ENCODE measurements at regions not wholly inside any gene's neighbourhood (a gene's known extent, or its start where the extent isn't known, plus 50 kb on each side); places are given as distances from the start of the nearest gene placed in this dataset.

DNA sequence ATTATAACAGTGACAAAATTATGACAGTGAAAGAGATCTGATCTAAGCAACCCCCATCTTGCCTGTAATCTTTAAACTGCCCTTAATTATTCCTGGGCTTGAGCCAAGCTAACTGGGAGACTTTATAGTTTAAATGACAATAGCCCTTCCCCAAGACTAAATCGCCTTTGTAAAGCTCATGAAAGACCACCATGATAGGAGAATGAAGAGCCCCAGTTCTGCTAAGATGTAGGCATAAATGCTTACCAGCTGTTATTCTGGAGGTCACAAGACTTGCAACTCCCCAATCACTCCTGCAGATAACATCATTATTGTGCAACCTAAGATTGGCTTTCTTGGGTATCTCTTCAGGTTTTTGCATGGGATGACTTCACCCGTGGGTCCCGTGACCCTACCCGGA lies 599.7 kb downstream of the KCNH5 start:
- CTCF ChIA-PET: no interaction called here
- Mint-ChIP-seq H3K27ac (no peak overlapping the region), H3K4me1 (no peaks in the 10 kb centered on the region), H3K9me3 (ENCODE audit: insufficient read depth) (peaks cover 7% of the 10 kb centered on the region), H3K27me3 (no peaks in the 10 kb centered on the region), H3K4me3 (no peak overlapping the region)
- Histone ChIP-seq H3K27ac (ENCODE audit: low read length in 2 of 2) (no peak overlapping the region), H3K4me2 (replicated peaks; ENCODE audit: low read depth, low read length, poor library complexity, severe bottlenecking) (no peak overlapping the region), H4K20me1 (ENCODE audit: control insufficient read depth, insufficient read depth, low read length, poor library complexity, severe bottlenecking) (no peaks in the 10 kb centered on the region), H3K79me2 (ENCODE audit: control insufficient read depth, insufficient read depth, low read length) (no peaks in the 10 kb centered on the region), H3K4me3 (ENCODE audit: control extremely low read depth in 1 of 5, extremely low read depth in 1 of 5, insufficient read depth in 1 of 5, low read depth in 2 of 5, low read length in 4 of 5) (no peak overlapping the region), H2AFZ (ENCODE audit: insufficient read depth, low read depth, low read length, poor library complexity, severe bottlenecking) (no peak overlapping the region), H3K9ac (ENCODE audit: low read length) (no peak overlapping the region), H3K9me3 (ENCODE audit: control extremely low read depth in 1 of 3, control insufficient read depth in 2 of 3, insufficient read depth in 1 of 3, low read length in 2 of 3) (peaks cover 0 to 12% (median 2%) of the 10 kb centered on the region in 3 donors), H3K36me3 (replicated peaks in 1 of 2; ENCODE audit: control extremely low read depth in 1 of 2, control insufficient read depth in 1 of 2, extremely low read depth in 1 of 2, insufficient read depth in 2 of 2, low read length in 1 of 2) (no peaks in the 10 kb centered on the region), H3K27me3 (replicated peaks in 1 of 4; ENCODE audit: control extremely low read depth in 1 of 4, control insufficient read depth in 3 of 4, insufficient read depth in 4 of 4, low read length in 3 of 4) (no peaks in the 10 kb centered on the region), H3K4me1 (ENCODE audit: control insufficient read depth in 2 of 2, insufficient read depth in 2 of 2, low read length in 2 of 2) (no peaks in the 10 kb centered on the region)
- intact Hi-C loops (cut with micrococcal nuclease): no loop called here
- ATAC-seq (ENCODE audit: low read depth): no peak
- WGBS (ENCODE audit: insufficient coverage): no CpG with 5 or more reads among the region's 4 CpGs
- POLR2A ChIA-PET: no interaction called here
- DNase-seq: no peak
- TF ChIP-seq, protein P1, sequence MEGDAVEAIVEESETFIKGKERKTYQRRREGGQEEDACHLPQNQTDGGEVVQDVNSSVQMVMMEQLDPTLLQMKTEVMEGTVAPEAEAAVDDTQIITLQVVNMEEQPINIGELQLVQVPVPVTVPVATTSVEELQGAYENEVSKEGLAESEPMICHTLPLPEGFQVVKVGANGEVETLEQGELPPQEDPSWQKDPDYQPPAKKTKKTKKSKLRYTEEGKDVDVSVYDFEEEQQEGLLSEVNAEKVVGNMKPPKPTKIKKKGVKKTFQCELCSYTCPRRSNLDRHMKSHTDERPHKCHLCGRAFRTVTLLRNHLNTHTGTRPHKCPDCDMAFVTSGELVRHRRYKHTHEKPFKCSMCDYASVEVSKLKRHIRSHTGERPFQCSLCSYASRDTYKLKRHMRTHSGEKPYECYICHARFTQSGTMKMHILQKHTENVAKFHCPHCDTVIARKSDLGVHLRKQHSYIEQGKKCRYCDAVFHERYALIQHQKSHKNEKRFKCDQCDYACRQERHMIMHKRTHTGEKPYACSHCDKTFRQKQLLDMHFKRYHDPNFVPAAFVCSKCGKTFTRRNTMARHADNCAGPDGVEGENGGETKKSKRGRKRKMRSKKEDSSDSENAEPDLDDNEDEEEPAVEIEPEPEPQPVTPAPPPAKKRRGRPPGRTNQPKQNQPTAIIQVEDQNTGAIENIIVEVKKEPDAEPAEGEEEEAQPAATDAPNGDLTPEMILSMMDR (IDR thresholded peaks at IDR 0.05): no peak
- no peak for TF ChIP-seq EZH2 (IDR thresholded peaks at IDR 0.05; ENCODE audit: borderline replicate concordance, insufficient read depth, low read depth, low read length, poor library complexity, severe bottlenecking)

DNA sequence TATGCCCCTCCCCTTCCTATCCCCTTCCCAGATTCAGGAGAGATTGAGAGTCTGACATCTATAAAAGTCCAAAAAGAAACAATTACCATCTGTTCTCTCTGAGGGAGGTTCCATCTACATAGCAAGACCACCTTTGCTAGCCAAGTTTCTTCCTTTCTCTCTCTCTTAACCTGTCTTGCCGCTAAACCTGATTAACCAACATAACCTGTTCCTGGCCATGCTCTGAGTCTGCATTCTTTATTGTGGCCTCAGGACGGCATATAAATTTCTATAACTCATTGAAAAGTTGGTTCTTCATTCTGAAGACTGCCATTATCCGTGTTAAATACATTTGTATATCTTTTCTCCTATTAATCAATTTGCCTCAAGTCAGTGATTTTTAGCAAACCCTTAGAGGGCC lies 594.0 kb downstream of the KCNH5 start:
- Histone ChIP-seq H3K4me2 (replicated peaks; ENCODE audit: low read depth, low read length, poor library complexity, severe bottlenecking) (no peak overlapping the region), H3K4me3 (ENCODE audit: control extremely low read depth in 1 of 5, extremely low read depth in 1 of 5, insufficient read depth in 1 of 5, low read depth in 2 of 5, low read length in 4 of 5) (no peak overlapping the region), H3K27ac (ENCODE audit: low read length in 2 of 2) (no peak overlapping the region), H4K20me1 (ENCODE audit: control insufficient read depth, insufficient read depth, low read length, poor library complexity, severe bottlenecking) (no peaks in the 10 kb centered on the region), H3K4me1 (ENCODE audit: control insufficient read depth in 2 of 2, insufficient read depth in 2 of 2, low read length in 2 of 2) (no peaks in the 10 kb centered on the region), H3K9me3 (ENCODE audit: control extremely low read depth in 1 of 3, control insufficient read depth in 2 of 3, insufficient read depth in 1 of 3, low read length in 2 of 3) (peaks cover 0 to 2% (median 0%) of the 10 kb centered on the region in 3 donors), H2AFZ (ENCODE audit: insufficient read depth, low read depth, low read length, poor library complexity, severe bottlenecking) (no peak overlapping the region), H3K9ac (ENCODE audit: low read length) (no peak overlapping the region), H3K27me3 (replicated peaks in 1 of 4; ENCODE audit: control extremely low read depth in 1 of 4, control insufficient read depth in 3 of 4, insufficient read depth in 4 of 4, low read length in 3 of 4) (no peaks in the 10 kb centered on the region), H3K36me3 (replicated peaks in 1 of 2; ENCODE audit: control extremely low read depth in 1 of 2, control insufficient read depth in 1 of 2, extremely low read depth in 1 of 2, insufficient read depth in 2 of 2, low read length in 1 of 2) (no peaks in the 10 kb centered on the region), H3K79me2 (ENCODE audit: control insufficient read depth, insufficient read depth, low read length) (no peaks in the 10 kb centered on the region)
- no peak for ATAC-seq (ENCODE audit: low read depth)
- H3K27ac Mint-ChIP-seq: no peak overlapping the region
- ChIA-PET CTCF (no interaction called here), POLR2A (no interaction called here)
- H3K9me3 Mint-ChIP-seq (ENCODE audit: insufficient read depth): peaks cover 5% of the 10 kb centered on the region
- no peak for DNase-seq
- intact Hi-C loops (cut with micrococcal nuclease): no loop called here
- H3K4me1 Mint-ChIP-seq: no peaks in the 10 kb centered on the region
- WGBS (ENCODE audit: insufficient coverage): 84% methylated on average over 2 of the region's 3 CpGs
- no peak for TF ChIP-seq EZH2 (IDR thresholded peaks at IDR 0.05; ENCODE audit: borderline replicate concordance, insufficient read depth, low read depth, low read length, poor library complexity, severe bottlenecking)
- TF ChIP-seq, protein P1 (IDR thresholded peaks at IDR 0.05): no peak
- H3K4me3 Mint-ChIP-seq: no peak overlapping the region
- no peaks in the 10 kb centered on the region for H3K27me3 Mint-ChIP-seq
